Colonic mucosa (tissue), 4 donors: ENCODE measurements at regions not wholly inside any gene's neighbourhood (a gene's known extent, or its start where the extent isn't known, plus 50 kb on each side); places are given as distances from the start of the nearest gene placed in this dataset.

Experiments used
- DNase-seq: peaks from one replicate; pipeline ENCODE4 v3.0.0-alpha.2; 2020
- H3K27ac ChIP-seq: fragments of 200-600 bp; one replicate; pipeline ENCODE4 v1.8.0; 2021
- H3K27me3 ChIP-seq: fragments of 200-600 bp; one replicate; pipeline ENCODE4 v1.8.0; 2021
- H3K36me3 ChIP-seq: fragments of 200-600 bp; one replicate; pipeline ENCODE4 v1.8.0; 2021
- H3K4me1 ChIP-seq: fragments of 200-600 bp; one replicate; pipeline ENCODE4 v1.8.0; 2021; ENCODE audit warnings: mild to moderate bottlenecking
- H3K4me3 ChIP-seq: fragments of 200-600 bp; one replicate; pipeline ENCODE4 v1.8.0; 2021
- H3K9ac ChIP-seq, 2 donors: one replicate each; pipeline ENCODE4 v1.7.0; 2013; ENCODE audit warnings: control low read depth in 2 of 2, low read depth in 2 of 2, low read length in 2 of 2
- H3K9me3 ChIP-seq: fragments of 200-600 bp; one replicate; pipeline ENCODE4 v1.8.0; 2021
- CTCF ChIP-seq: fragments of 200-600 bp; IDR thresholded peaks from one replicate; pipeline ENCODE4 v1.8.0; 2022; ENCODE audit warnings: antibody characterized with exemption, mild to moderate bottlenecking
- intact Hi-C: fragments of 100-400 bp; cut with DNase I; formaldehyde crosslinking; loops from one replicate; pipeline ENCODE4 v1.14.1; 2022
- donor health status: healthy.
- donor health status: DM: no; HTN: no; CAD: no.
- donor health status: DM: no; HTN: no; CAD: no.

GRCh38 chr18:41630232-41630886, 324.7 kb upstream of the PIK3C3 start:
- no peak overlapping the region for H3K9ac ChIP-seq
- no peaks in the 10 kb centered on the region for H3K36me3 ChIP-seq
- H3K27me3 ChIP-seq: no peaks in the 10 kb centered on the region
- no peak for TF ChIP-seq CTCF
- intact Hi-C loops: no loop called here
- H3K27ac ChIP-seq: no peak overlapping the region
- H3K4me3 ChIP-seq: no peak overlapping the region
- DNase-seq: no peak
- no peaks in the 10 kb centered on the region for H3K4me1 ChIP-seq
- H3K9me3 ChIP-seq: no peaks in the 10 kb centered on the region

GRCh38 chr18:41624460-41624859, 330.6 kb upstream of the PIK3C3 start:
- no peaks in the 10 kb centered on the region for H3K36me3 ChIP-seq
- TF ChIP-seq CTCF: no peak
- intact Hi-C loops: no loop called here

GRCh38 chr18:41621177-41621576, 333.9 kb upstream of the PIK3C3 start:
- no peaks in the 10 kb centered on the region for H3K4me1 ChIP-seq
- H3K27ac ChIP-seq: no peak overlapping the region
- DNase-seq: no peak
- no peaks in the 10 kb centered on the region for H3K9me3 ChIP-seq
- intact Hi-C loops: no loop called here
- no peak for TF ChIP-seq CTCF
- H3K9ac ChIP-seq: no peak overlapping the region
- no peaks in the 10 kb centered on the region for H3K36me3 ChIP-seq
- H3K4me3 ChIP-seq: no peak overlapping the region
- H3K27me3 ChIP-seq: no peaks in the 10 kb centered on the region

More at GRCh38 chr18:41624460-41624859, 330.6 kb upstream of the PIK3C3 start:
- Histone ChIP-seq H3K4me1 (no peaks in the 10 kb centered on the region), H3K9ac (no peak overlapping the region), H3K9me3 (no peaks in the 10 kb centered on the region), H3K27ac (no peak overlapping the region), H3K4me3 (no peak overlapping the region), H3K27me3 (no peaks in the 10 kb centered on the region)
- DNase-seq: no peak

GRCh38 chr18:41618147-41618546, 336.9 kb upstream of the PIK3C3 start:
- TF ChIP-seq CTCF: no peak
- Histone ChIP-seq H3K4me3 (no peak overlapping the region), H3K9me3 (no peaks in the 10 kb centered on the region), H3K27ac (no peak overlapping the region), H3K9ac (no peak overlapping the region), H3K27me3 (no peaks in the 10 kb centered on the region), H3K36me3 (no peaks in the 10 kb centered on the region), H3K4me1 (no peaks in the 10 kb centered on the region)
- DNase-seq: no peak
- intact Hi-C loops: no loop called here

GRCh38 chr18:41617647-41618046, 337.4 kb upstream of the PIK3C3 start:
- Histone ChIP-seq H3K9ac (no peak overlapping the region), H3K4me3 (no peak overlapping the region), H3K36me3 (no peaks in the 10 kb centered on the region), H3K27ac (no peak overlapping the region), H3K9me3 (no peaks in the 10 kb centered on the region), H3K27me3 (no peaks in the 10 kb centered on the region), H3K4me1 (no peaks in the 10 kb centered on the region)
- no peak for DNase-seq
- TF ChIP-seq CTCF: no peak
- intact Hi-C loops: no loop called here
